ENCODE measurements at regions not wholly inside any gene's neighbourhood (a gene's known extent, or its start where the extent isn't known, plus 50 kb on each side); places are given as distances from the start of the nearest gene placed in this dataset.

DNA sequence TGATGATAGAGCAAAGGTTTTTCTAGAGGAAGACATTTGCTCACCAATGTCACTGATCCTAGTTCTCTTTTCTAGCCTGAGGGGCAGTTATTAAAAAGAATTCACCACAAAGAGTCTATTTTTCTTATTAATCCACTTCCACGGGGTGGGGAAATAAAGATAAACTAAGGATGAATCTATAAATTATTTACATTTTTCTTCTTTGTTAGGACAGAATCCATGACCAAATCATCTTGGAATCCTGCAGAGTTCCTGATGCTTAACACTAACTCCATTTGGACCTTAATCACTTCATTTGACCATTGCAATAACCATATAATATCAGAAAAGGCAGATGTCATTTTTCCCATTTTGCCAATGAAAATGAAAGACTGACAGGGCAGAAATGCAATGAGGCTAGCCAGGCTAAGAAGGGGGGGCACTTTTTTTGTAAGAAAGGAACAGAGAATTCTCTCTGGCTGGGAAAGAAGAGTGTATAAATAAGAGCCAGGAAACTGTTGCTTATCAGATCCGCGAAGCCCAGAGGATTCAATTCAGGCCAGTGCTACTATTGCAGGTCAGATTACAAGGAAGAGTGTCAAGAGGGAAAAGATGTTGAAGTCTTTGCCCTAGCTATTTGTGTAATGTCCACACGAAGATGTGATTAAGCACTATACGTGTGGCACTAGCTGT lies 433.2 kb downstream of the TNS3 start (continued):
- TF ChIP-seq, protein P1, sequence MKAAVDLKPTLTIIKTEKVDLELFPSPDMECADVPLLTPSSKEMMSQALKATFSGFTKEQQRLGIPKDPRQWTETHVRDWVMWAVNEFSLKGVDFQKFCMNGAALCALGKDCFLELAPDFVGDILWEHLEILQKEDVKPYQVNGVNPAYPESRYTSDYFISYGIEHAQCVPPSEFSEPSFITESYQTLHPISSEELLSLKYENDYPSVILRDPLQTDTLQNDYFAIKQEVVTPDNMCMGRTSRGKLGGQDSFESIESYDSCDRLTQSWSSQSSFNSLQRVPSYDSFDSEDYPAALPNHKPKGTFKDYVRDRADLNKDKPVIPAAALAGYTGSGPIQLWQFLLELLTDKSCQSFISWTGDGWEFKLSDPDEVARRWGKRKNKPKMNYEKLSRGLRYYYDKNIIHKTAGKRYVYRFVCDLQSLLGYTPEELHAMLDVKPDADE (IDR thresholded peaks at IDR 0.05) = no peak
- TF ChIP-seq POLR2AphosphoS5 (IDR thresholded peaks at IDR 0.05; ENCODE audit: low read depth) (no peak), JUNB (IDR thresholded peaks at IDR 0.05; ENCODE audit: unreplicated experiment) (no peak), EZH2 (IDR thresholded peaks at IDR 0.05; ENCODE audit: low read depth, unreplicated experiment) (no peak)

DNA sequence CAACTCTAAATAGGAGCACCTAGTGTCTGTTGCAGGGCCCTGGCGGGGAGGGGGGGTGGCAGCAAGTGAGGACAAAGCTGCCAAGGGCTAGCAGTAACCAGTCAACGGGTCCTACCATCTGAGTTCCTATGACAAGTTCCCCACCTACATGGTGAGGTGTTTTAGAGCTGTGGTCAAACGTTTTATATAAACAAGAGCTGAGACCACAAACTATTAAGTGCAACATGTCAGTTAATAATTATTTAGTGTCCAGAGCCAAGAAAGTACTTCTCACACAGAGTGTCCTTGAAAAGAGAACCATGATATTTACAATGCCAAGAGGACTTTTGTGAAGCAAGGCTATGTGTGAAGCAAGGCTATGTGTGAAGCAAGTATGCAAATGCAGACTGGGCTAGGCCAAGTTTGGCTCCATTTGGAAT lies 434.7 kb downstream of the TNS3 start:
- Mint-ChIP-seq H3K9me3 (no peaks in the 10 kb centered on the region; the same call in 2 of the 3 replicates), H3K4me1 (peaks cover 4% of the 10 kb centered on the region; the same call in 2 of the 3 replicates), H3K4me3 (no peak overlapping the region), H3K27ac (no peak overlapping the region), H3K27me3 (ENCODE audit: insufficient read depth, low read depth, poor library complexity) (no peaks in the 10 kb centered on the region), H3K36me3 (ENCODE audit: low read depth) (no peaks in the 10 kb centered on the region)
- no peak overlapping the region for H3K4me3 ChIP-seq
- no peaks in the 10 kb centered on the region for H3F3A ChIP-seq (replicated peaks; ENCODE audit: low read depth)
- no peaks in the 10 kb centered on the region for H3K36me3 ChIP-seq (ENCODE audit: insufficient read depth)
- peaks cover 9% of the 10 kb centered on the region; the same call in 1 of the 2 replicates for H3K4me1 ChIP-seq (ENCODE audit: insufficient read depth)
- DNase-seq (ENCODE audit: low spot score) (no peak), ATAC-seq (no peak)
- no peaks in the 10 kb centered on the region for H4K20me1 ChIP-seq (replicated peaks; ENCODE audit: insufficient read depth)
- no peaks in the 10 kb centered on the region for H3K79me2 ChIP-seq (replicated peaks; ENCODE audit: insufficient read depth)
- no peak overlapping the region for H2AFZ ChIP-seq
- no peaks in the 10 kb centered on the region for H3K27me3 ChIP-seq (ENCODE audit: insufficient read depth)
- no peaks in the 10 kb centered on the region for H3K9me2 ChIP-seq (ENCODE audit: insufficient read depth)
- H3K4me2 ChIP-seq = no peak overlapping the region
- TF ChIP-seq ZNF114 (CRISPR knock-in tag; IDR thresholded peaks at IDR 0.05) (no peak), REST (IDR thresholded peaks at IDR 0.05; ENCODE audit: unreplicated experiment) (no peak), EZH2 (IDR thresholded peaks at IDR 0.05; ENCODE audit: low read depth, unreplicated experiment) (no peak), ZNF331 (CRISPR knock-in tag; IDR thresholded peaks at IDR 0.05; ENCODE audit: low read depth) (no peak), POLR2AphosphoS5 (IDR thresholded peaks at IDR 0.05; ENCODE audit: low read depth) (no peak)
- H3K27ac ChIP-seq (ENCODE audit: low read depth) = no peak overlapping the region

DNA sequence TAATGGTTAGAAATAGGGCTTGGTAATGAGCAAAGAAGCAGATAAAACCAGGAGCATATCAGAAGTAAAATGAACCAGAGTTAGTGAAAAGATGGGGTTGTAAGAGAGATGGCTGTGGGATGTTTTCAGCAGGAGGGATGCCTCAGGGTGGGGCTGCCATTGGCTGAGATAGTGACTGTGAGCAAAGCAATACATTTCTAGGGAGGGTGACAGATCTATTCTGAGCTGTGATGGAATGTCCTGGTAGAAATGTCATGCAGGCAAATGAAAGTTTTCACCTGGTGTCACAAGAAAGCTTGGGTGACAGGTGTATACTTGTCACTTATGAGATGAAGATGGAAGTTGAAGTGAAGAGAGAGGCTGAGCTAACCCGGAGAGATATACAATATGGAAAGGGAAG lies 435.9 kb downstream of the TNS3 start:
- Mint-ChIP-seq H3K9me3 (no peaks in the 10 kb centered on the region; the same call in 2 of the 3 replicates), H3K4me1 (no peaks in the 10 kb centered on the region), H3K27ac (no peak overlapping the region), H3K27me3 (ENCODE audit: insufficient read depth, low read depth, poor library complexity) (no peaks in the 10 kb centered on the region), H3K36me3 (ENCODE audit: low read depth) (no peaks in the 10 kb centered on the region), H3K4me3 (no peak overlapping the region)
- Histone ChIP-seq H3K9me2 (ENCODE audit: insufficient read depth) (no peaks in the 10 kb centered on the region), H3K4me1 (ENCODE audit: insufficient read depth) (peaks cover 5% of the 10 kb centered on the region; the same call in 1 of the 2 replicates), H3K36me3 (ENCODE audit: insufficient read depth) (no peaks in the 10 kb centered on the region), H3K4me3 (no peak overlapping the region), H3K27me3 (ENCODE audit: insufficient read depth) (no peaks in the 10 kb centered on the region), H2AFZ (no peak overlapping the region), H3K79me2 (replicated peaks; ENCODE audit: insufficient read depth) (no peaks in the 10 kb centered on the region), H3K4me2 (no peak overlapping the region), H3F3A (replicated peaks; ENCODE audit: low read depth) (no peaks in the 10 kb centered on the region), H3K27ac (ENCODE audit: low read depth) (no peak overlapping the region), H4K20me1 (replicated peaks; ENCODE audit: insufficient read depth) (no peaks in the 10 kb centered on the region)
- ATAC-seq = no peak
- DNase-seq (ENCODE audit: low spot score) = no peak
- no peak for TF ChIP-seq NANOG (IDR thresholded peaks at IDR 0.05; ENCODE audit: borderline replicate concordance)
- TF ChIP-seq EZH2phosphoT487 (IDR thresholded peaks at IDR 0.05; ENCODE audit: unreplicated experiment) = no peak
- TF ChIP-seq POLR2AphosphoS5 (IDR thresholded peaks at IDR 0.05; ENCODE audit: low read depth) = no peak
- no peak for TF ChIP-seq REST (IDR thresholded peaks at IDR 0.05; ENCODE audit: unreplicated experiment)
- no peak for TF ChIP-seq ZNF331 (CRISPR knock-in tag; IDR thresholded peaks at IDR 0.05; ENCODE audit: low read depth)
- no peak for TF ChIP-seq EZH2 (IDR thresholded peaks at IDR 0.05; ENCODE audit: low read depth, unreplicated experiment)
- TF ChIP-seq STAT1 (IDR thresholded peaks at IDR 0.05; ENCODE audit: unreplicated experiment) = no peak
- no peak for TF ChIP-seq ZNF114 (CRISPR knock-in tag; IDR thresholded peaks at IDR 0.05)
